IgD-negative memory B cell (primary cell): ENCODE measurements at regions not wholly inside any gene's neighbourhood (a gene's known extent, or its start where the extent isn't known, plus 50 kb on each side); places are given as distances from the start of the nearest gene placed in this dataset.

Experiments used
- H3K27ac Mint-ChIP-seq, 3 donors: one replicate each; pipeline ENCODE4 v1.8.0; 2020 to 2022; ENCODE audit warnings: mild to moderate bottlenecking in 3 of 3, mixed read lengths in 3 of 3, moderate library complexity in 1 of 3
- H3K27me3 Mint-ChIP-seq: one replicate; pipeline ENCODE4 v1.8.0; 2021; ENCODE audit warnings: mixed read lengths
- H3K36me3 Mint-ChIP-seq: one replicate; pipeline ENCODE4 v1.8.0; 2020; ENCODE audit warnings: mild to moderate bottlenecking, mixed read lengths
- H3K4me1 Mint-ChIP-seq, 3 donors: one replicate each; pipeline ENCODE4 v1.8.0; 2020 to 2022; ENCODE audit warnings: mixed read lengths in 3 of 3, mild to moderate bottlenecking in 1 of 3
- H3K4me3 Mint-ChIP-seq, 4 donors: one replicate each; pipeline ENCODE4 v1.8.0; 2020 to 2022; ENCODE audit warnings: mild to moderate bottlenecking in 4 of 4, mixed read lengths in 4 of 4, moderate library complexity in 3 of 4
- H3K9me3 Mint-ChIP-seq, 3 donors: one replicate each; pipeline ENCODE4 v1.8.0; 2020 to 2021; ENCODE audit warnings: mixed read lengths in 3 of 3, mild to moderate bottlenecking in 1 of 3

- no peaks in the 10 kb centered on the region for H3K36me3 Mint-ChIP-seq
- H3K27me3 Mint-ChIP-seq = no peaks in the 10 kb centered on the region
- H3K27ac Mint-ChIP-seq = peak overlapping the region in 2 of 3 donors; percentile 9 to 13
- peaks cover 10 to 22% (median 16%) of the 10 kb centered on the region in 3 donors for H3K4me1 Mint-ChIP-seq
- H3K9me3 Mint-ChIP-seq = no peaks in the 10 kb centered on the region
- peak overlapping the region in 2 of 4 donors; percentile 74 to 78 for H3K4me3 Mint-ChIP-seq
These were observed 130.1 kb downstream of the SPTSSA start for GRCh38 chr14:34331728-34332623.

- H3K4me3 Mint-ChIP-seq = no peak overlapping the region
- no peaks in the 10 kb centered on the region for H3K36me3 Mint-ChIP-seq
- peaks cover 4 to 16% (median 11%) of the 10 kb centered on the region in 3 donors for H3K4me1 Mint-ChIP-seq
- no peaks in the 10 kb centered on the region for H3K27me3 Mint-ChIP-seq
- H3K27ac Mint-ChIP-seq = no peak overlapping the region
- H3K9me3 Mint-ChIP-seq = no peaks in the 10 kb centered on the region
These were observed 131.2 kb downstream of the SPTSSA start for GRCh38 chr14:34330846-34331245.

- H3K36me3 Mint-ChIP-seq = no peaks in the 10 kb centered on the region
- peaks cover 0 to 14% (median 7%) of the 10 kb centered on the region in 3 donors for H3K4me1 Mint-ChIP-seq
- no peak overlapping the region for H3K27ac Mint-ChIP-seq
- no peak overlapping the region for H3K4me3 Mint-ChIP-seq
- H3K27me3 Mint-ChIP-seq = no peaks in the 10 kb centered on the region
- H3K9me3 Mint-ChIP-seq = no peaks in the 10 kb centered on the region
These were observed 132.7 kb downstream of the SPTSSA start for GRCh38 chr14:34329301-34329700.

GRCh38 chr14:34328178-34328577 lies 133.9 kb downstream of the SPTSSA start:
- H3K27me3 Mint-ChIP-seq = no peaks in the 10 kb centered on the region
- H3K36me3 Mint-ChIP-seq = no peaks in the 10 kb centered on the region
- H3K9me3 Mint-ChIP-seq = no peaks in the 10 kb centered on the region
- H3K27ac Mint-ChIP-seq = no peak overlapping the region
- peaks cover 0 to 14% (median 7%) of the 10 kb centered on the region in 3 donors for H3K4me1 Mint-ChIP-seq
- H3K4me3 Mint-ChIP-seq = no peak overlapping the region

- Mint-ChIP-seq H3K36me3 (no peaks in the 10 kb centered on the region), H3K4me1 (peaks cover 0 to 5% (median 0%) of the 10 kb centered on the region in 3 donors), H3K4me3 (no peak overlapping the region), H3K27me3 (no peaks in the 10 kb centered on the region), H3K27ac (no peak overlapping the region), H3K9me3 (no peaks in the 10 kb centered on the region)
These were observed 136.5 kb downstream of the SPTSSA start for GRCh38 chr14:34325493-34325892.

- H3K27ac Mint-ChIP-seq = no peak overlapping the region
- H3K4me3 Mint-ChIP-seq = no peak overlapping the region
- H3K36me3 Mint-ChIP-seq = no peaks in the 10 kb centered on the region
- peaks cover 4% of the 10 kb centered on the region for H3K27me3 Mint-ChIP-seq
- H3K4me1 Mint-ChIP-seq = peaks cover 0 to 5% (median 0%) of the 10 kb centered on the region in 3 donors
- no peaks in the 10 kb centered on the region for H3K9me3 Mint-ChIP-seq
These were observed 137.7 kb downstream of the SPTSSA start for GRCh38 chr14:34324363-34324795.

GRCh38 chr14:34322940-34323418 lies 139.1 kb downstream of the SPTSSA start:
- no peaks in the 10 kb centered on the region for H3K36me3 Mint-ChIP-seq
- no peaks in the 10 kb centered on the region for H3K9me3 Mint-ChIP-seq
- no peak overlapping the region for H3K27ac Mint-ChIP-seq
- H3K27me3 Mint-ChIP-seq = peaks cover 4% of the 10 kb centered on the region
- peaks cover 0 to 5% (median 0%) of the 10 kb centered on the region in 3 donors for H3K4me1 Mint-ChIP-seq
- no peak overlapping the region for H3K4me3 Mint-ChIP-seq

- H3K27me3 Mint-ChIP-seq = peaks cover 16% of the 10 kb centered on the region
- no peaks in the 10 kb centered on the region for H3K36me3 Mint-ChIP-seq
- no peaks in the 10 kb centered on the region for H3K9me3 Mint-ChIP-seq
- no peak overlapping the region for H3K27ac Mint-ChIP-seq
- H3K4me1 Mint-ChIP-seq = peaks cover 0 to 3% (median 0%) of the 10 kb centered on the region in 3 donors
- no peak overlapping the region for H3K4me3 Mint-ChIP-seq
These were observed 142.9 kb downstream of the SPTSSA start for GRCh38 chr14:34319140-34319539.

- Mint-ChIP-seq H3K27me3 (peaks cover 16% of the 10 kb centered on the region), H3K4me3 (no peak overlapping the region), H3K36me3 (no peaks in the 10 kb centered on the region), H3K4me1 (peaks cover 0 to 2% (median 0%) of the 10 kb centered on the region in 3 donors), H3K27ac (no peak overlapping the region), H3K9me3 (no peaks in the 10 kb centered on the region)
These were observed 144.0 kb downstream of the SPTSSA start for GRCh38 chr14:34318014-34318413.

- H3K9me3 Mint-ChIP-seq = no peaks in the 10 kb centered on the region
- no peaks in the 10 kb centered on the region for H3K4me1 Mint-ChIP-seq
- H3K27me3 Mint-ChIP-seq = peaks cover 11% of the 10 kb centered on the region
- no peaks in the 10 kb centered on the region for H3K36me3 Mint-ChIP-seq
- no peak overlapping the region for H3K27ac Mint-ChIP-seq
- no peak overlapping the region for H3K4me3 Mint-ChIP-seq
These were observed 151.3 kb downstream of the SPTSSA start for GRCh38 chr14:34310724-34311123.

- H3K4me3 Mint-ChIP-seq = no peak overlapping the region
- H3K36me3 Mint-ChIP-seq = peaks cover 2% of the 10 kb centered on the region
- H3K4me1 Mint-ChIP-seq = no peaks in the 10 kb centered on the region
- peaks cover 6% of the 10 kb centered on the region for H3K27me3 Mint-ChIP-seq
- no peak overlapping the region for H3K27ac Mint-ChIP-seq
- peaks cover 0 to 1% (median 1%) of the 10 kb centered on the region in 3 donors for H3K9me3 Mint-ChIP-seq
These were observed 158.2 kb downstream of the SPTSSA start for GRCh38 chr14:34303811-34304210.

GRCh38 chr14:34302654-34303053 lies 159.4 kb downstream of the SPTSSA start:
- Mint-ChIP-seq H3K4me3 (no peak overlapping the region), H3K9me3 (peaks cover 0 to 2% (median 1%) of the 10 kb centered on the region in 3 donors), H3K27ac (no peak overlapping the region), H3K36me3 (peaks cover 3% of the 10 kb centered on the region), H3K4me1 (no peaks in the 10 kb centered on the region), H3K27me3 (peaks cover 5% of the 10 kb centered on the region)

GRCh38 chr14:34300882-34301734 lies 160.9 kb downstream of the SPTSSA start:
- Mint-ChIP-seq H3K4me3 (no peak overlapping the region), H3K36me3 (peaks cover 3% of the 10 kb centered on the region), H3K27me3 (peaks cover 5% of the 10 kb centered on the region), H3K4me1 (no peaks in the 10 kb centered on the region), H3K27ac (no peak overlapping the region), H3K9me3 (peaks cover 0 to 2% (median 1%) of the 10 kb centered on the region in 3 donors)

GRCh38 chr14:34300330-34300729 lies 161.7 kb downstream of the SPTSSA start:
- no peaks in the 10 kb centered on the region for H3K4me1 Mint-ChIP-seq
- no peak overlapping the region for H3K4me3 Mint-ChIP-seq
- H3K9me3 Mint-ChIP-seq = peaks cover 0 to 2% (median 1%) of the 10 kb centered on the region in 3 donors
- no peak overlapping the region for H3K27ac Mint-ChIP-seq
- peaks cover 3% of the 10 kb centered on the region for H3K36me3 Mint-ChIP-seq
- H3K27me3 Mint-ChIP-seq = peaks cover 5% of the 10 kb centered on the region

GRCh38 chr14:34299360-34299759 lies 162.7 kb downstream of the SPTSSA start:
- Mint-ChIP-seq H3K27ac (no peak overlapping the region), H3K4me3 (no peak overlapping the region), H3K27me3 (peaks cover 5% of the 10 kb centered on the region), H3K36me3 (peaks cover 3% of the 10 kb centered on the region), H3K9me3 (peaks cover 0 to 2% (median 1%) of the 10 kb centered on the region in 3 donors), H3K4me1 (no peaks in the 10 kb centered on the region)
